Astrocyte of the hippocampus (primary cell): ENCODE measurements at regions not wholly inside any gene's neighbourhood (a gene's known extent, or its start where the extent isn't known, plus 50 kb on each side); places are given as distances from the start of the nearest gene placed in this dataset.
A peak's percentile ranks its signal among the peaks of the same experiment; 100 is the strongest.

Experiments
- DNase-seq: peaks from one replicate; pipeline ENCODE4 v3.0.0; 2011; ENCODE audit warnings: low read depth, low spot score

GRCh38 chr3:193801097-193801496 lies 208.1 kb downstream of the OPA1 start:
- DNase-seq, result no peak

GRCh38 chr3:193803288-193803687 lies 210.3 kb downstream of the OPA1 start:
- DNase-seq, result no peak

DNA sequence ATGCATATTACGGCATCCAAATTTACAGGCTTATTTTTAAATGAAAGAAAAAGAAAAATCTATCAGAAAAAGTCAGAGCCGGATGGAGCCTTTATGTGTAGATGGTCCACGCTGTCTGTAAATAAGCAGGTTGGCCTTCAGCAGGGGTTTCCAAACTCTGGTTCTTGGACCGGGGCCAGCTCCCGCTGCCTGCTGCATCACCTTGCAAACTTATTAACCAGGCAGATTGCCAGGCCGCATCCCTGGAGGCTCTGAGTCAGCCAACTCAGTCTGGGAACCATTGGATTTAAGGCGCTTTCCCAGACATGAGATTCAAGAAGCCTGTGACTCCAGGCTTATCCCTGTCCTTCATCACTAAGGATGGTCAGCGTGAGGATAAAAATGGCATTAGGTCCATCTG lies 212.4 kb downstream of the OPA1 start:
- peak; percentile 99 for DNase-seq

DNA sequence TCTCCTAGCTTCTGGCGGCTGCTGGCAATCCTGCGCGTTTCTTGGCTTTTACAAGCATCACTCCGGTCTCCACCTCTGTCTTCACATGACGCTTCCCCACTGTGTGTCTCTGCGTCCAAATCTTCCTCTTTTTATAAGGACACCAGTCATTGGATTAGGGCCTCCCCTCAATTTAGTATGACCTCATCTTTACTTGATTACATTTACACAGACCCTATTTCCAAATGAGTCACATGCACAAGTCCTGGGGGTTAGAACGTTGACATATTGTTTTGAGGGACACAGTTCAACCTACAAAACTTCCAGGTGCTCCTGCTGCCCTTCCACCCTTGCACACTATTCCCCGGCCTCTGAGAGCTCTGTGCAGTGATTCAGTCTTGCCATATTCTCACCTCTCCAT lies 215.3 kb downstream of the OPA1 start:
- no peak for DNase-seq

GRCh38 chr3:193809106-193809505 lies 216.1 kb downstream of the OPA1 start:
- DNase-seq, result no peak

DNA sequence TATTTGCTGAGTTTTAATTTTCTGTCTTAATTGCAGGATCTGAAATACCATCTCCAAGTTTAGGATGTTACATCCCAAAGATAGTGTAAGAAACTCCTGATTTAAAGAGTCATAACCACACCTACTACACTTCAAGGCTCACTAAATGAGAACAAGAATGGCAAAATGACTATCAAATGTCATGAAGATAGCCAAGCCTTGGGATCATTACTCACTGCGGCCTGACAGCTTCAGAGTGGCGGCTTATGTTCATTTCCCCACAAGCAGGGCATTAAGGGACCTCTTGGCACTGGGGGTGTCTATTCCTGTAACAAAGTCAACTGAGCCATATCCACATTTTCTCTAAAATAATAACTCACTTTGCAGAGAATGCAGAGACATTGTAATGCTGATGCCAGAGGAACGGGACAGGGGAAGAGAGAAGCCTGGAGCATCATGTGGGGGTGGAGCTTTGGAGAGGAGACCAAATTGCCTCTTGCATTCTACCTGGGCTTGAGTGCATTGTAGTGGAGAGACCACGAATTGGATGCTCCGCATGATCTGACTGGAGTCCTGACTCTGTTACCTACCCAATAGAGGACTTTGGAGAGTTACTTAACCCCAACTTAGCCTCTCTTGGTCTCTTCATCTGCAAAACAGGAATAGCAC lies 219.2 kb downstream of the OPA1 start:
- no peak for DNase-seq

- DNase-seq, result no peak
These were observed 219.9 kb downstream of the OPA1 start for GRCh38 chr3:193812791-193813500.

- no peak for DNase-seq
These were observed 220.5 kb downstream of the OPA1 start for GRCh38 chr3:193813501-193813830.

GRCh38 chr3:193814166-193814892 lies 221.3 kb downstream of the OPA1 start:
- no peak for DNase-seq

- no peak for DNase-seq
These were observed 222.4 kb downstream of the OPA1 start for GRCh38 chr3:193815246-193816027.

DNA sequence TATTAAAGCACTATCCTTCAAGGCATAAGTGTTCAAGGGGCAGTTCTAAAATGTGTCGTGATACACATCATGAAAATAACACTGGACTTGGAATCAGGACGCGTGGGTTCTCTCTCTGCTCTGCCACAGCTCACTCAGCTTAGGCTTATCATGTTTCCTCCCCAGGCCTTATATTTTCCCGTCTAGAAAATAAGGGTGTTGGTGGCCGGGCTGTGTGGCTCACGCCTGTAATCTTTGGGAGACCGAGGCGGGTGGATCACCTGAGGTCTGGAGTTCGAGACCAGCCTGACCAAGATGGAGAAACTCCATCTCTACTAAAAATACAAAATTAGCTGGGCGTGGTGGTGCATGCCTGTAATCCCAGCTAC lies 223.0 kb downstream of the OPA1 start:
- DNase-seq, result no peak

DNA sequence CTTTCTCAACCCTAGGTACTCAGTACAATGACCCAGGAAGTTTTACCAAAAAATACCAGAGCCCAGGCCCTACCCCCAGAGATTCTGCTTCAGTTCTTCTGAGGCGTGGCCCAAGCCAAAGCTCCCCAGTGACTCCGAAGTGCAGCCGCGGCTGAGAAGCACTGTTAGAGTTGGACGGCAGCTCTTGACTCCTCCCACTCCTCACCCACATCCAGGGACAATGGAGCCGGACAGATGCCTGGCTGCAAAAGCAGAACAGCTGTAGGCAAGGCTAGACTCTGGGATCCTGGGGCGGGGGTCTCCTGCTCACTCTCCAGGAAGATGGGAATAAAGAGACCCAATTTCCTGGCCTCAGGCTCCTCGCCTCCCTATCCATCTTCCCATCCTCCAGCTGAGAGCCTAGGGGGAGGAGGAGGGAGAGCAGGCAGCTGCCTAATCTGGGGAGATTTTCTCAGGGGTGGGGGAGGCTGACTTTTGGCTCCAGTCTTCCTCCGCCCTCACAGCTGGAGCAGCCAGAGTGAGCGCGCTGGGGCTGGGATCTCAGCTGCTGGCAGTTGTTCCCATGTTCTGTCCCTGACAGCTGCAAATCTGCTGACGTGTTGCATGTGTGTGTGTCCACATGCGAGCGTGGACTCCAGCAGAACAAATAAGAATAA lies 223.8 kb downstream of the OPA1 start:
- DNase-seq, result peak; percentile 43

GRCh38 chr3:193819117-193820010 lies 226.4 kb downstream of the OPA1 start:
- no peak for DNase-seq

DNA sequence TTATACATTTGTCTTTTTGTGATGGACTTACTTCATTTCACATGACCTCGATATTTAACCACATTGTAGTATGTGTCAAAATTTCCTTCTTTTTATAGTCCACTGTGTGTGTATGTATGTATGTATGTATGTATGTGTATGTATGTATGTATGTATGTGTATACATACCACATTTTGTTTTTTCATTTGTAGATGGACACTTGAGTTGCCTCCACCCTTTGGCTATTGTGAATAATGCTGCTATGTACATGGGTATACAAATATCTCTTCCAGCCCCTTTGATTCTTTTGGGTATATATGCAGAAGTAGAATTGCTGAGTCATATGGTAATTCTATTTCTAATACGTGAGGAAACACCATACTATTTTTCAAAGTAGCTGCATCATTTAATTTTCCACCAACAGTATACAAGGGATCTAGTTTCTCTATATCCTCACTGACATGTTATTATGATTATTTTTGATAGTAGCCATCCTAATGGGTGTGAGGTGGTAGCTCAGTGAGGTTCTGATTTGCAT lies 228.2 kb downstream of the OPA1 start:
- no peak for DNase-seq

DNA sequence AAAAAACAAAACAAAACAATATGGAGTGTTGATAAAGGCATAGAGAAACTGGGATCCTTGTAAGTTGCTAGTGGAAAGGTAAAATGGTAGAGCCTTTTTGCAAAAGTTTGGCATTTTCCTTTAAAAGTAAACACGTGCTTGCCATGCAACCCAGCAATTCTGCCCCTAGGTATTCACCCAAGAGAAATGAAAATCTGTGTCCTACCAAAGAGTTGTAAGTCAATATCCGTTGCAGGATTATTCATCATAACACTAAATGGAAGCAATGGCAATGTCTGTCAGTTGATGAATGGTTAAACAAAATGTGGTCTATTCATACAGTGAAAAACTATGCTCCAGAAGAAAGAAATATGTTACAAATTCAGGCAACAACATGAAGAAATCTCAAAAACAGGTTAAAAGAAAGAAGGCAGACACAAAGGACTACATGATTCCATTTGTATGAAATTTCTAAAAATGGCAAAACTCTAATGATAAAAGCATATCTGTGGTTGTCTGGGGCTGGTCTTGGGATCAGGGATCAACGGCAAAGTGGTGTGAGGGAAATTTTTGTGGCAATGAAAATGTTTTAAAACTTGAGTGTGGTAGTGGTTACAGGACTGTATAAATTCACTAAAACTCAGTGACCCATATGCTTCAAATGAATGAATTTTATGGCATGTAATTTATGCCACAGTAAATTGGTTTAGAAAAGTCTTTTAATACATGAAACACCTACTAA lies 229.6 kb downstream of the OPA1 start:
- DNase-seq, result peak; percentile 81

DNA sequence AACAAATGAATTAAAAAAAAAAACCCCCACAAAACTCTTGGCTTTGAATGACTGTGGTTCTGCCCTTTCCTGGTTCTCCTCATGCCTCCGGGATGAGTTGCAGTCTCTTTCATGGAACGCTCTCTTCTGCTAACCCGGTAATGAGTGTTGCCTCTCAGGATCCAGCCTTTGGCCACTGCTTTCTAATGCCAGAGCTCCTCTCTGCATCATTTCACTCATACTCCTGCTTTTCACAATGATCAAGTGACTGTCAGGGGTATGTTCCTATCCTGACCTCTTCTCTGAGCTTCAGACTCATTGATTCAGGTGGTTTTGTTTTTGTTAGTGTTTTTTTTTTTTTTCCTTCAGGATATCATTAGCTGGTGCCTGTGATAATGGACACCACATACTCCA lies 230.2 kb downstream of the OPA1 start:
- peak; percentile 55 for DNase-seq

DNA sequence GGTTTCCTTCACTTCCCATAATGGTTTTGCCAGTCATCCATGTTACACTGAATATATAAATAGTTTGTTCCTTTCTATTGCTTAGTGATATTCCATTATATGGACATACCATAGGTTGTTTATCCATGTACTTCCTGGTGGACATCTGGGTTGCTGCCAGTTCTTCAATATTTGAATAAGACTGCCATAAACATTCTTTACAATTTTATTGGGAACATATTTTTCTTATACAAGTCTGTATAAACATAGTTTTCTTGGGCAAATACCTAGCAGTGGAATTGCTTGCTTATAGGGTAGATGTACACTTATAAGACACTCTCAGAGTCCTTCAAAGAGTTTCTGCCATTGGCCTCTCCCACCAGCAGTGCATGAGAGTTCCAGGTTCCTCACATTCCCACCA lies 231.4 kb downstream of the OPA1 start:
- DNase-seq, result no peak

- DNase-seq, result no peak
These were observed 232.6 kb downstream of the OPA1 start for GRCh38 chr3:193825617-193826016.

GRCh38 chr3:193826159-193826795 lies 233.3 kb downstream of the OPA1 start:
- DNase-seq, result peak; percentile 91
